ENCODE measurements at regions not wholly inside any gene's neighbourhood (a gene's known extent, or its start where the extent isn't known, plus 50 kb on each side); places are given as distances from the start of the nearest gene placed in this dataset.

DNA sequence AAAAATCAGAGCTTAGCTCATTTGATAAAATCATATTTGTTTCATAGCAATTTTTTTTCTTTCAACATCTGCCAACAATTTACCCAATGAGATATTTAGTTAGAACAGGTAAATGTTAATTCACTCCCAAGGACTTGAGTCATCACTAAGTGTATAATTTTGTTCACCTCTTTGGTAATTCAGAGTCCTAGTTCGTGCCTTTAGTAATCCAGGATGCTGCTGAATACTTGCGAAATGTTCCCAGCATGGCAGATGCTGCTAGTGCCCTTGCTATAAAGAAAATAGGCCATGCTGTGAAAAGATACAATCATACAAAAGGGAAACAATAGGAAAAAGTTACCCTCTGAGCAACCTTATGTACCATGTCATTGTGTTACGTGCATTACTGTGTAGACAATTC is 210.5 kb downstream of the CSNK1G3 start:
- Mint-ChIP-seq H3K27ac (no peak overlapping the region), H3K27me3 (no peaks in the 10 kb centered on the region), H3K9me3 (ENCODE audit: low read depth) (peaks cover 10% of the 10 kb centered on the region), H3K4me3 (ENCODE audit: low read depth) (no peak overlapping the region), H3K36me3 (ENCODE audit: insufficient read depth) (peaks cover 2% of the 10 kb centered on the region), H3K4me1 (ENCODE audit: low read depth) (no peaks in the 10 kb centered on the region)
- TF ChIP-seq, protein P1, sequence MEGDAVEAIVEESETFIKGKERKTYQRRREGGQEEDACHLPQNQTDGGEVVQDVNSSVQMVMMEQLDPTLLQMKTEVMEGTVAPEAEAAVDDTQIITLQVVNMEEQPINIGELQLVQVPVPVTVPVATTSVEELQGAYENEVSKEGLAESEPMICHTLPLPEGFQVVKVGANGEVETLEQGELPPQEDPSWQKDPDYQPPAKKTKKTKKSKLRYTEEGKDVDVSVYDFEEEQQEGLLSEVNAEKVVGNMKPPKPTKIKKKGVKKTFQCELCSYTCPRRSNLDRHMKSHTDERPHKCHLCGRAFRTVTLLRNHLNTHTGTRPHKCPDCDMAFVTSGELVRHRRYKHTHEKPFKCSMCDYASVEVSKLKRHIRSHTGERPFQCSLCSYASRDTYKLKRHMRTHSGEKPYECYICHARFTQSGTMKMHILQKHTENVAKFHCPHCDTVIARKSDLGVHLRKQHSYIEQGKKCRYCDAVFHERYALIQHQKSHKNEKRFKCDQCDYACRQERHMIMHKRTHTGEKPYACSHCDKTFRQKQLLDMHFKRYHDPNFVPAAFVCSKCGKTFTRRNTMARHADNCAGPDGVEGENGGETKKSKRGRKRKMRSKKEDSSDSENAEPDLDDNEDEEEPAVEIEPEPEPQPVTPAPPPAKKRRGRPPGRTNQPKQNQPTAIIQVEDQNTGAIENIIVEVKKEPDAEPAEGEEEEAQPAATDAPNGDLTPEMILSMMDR (IDR thresholded peaks at IDR 0.05; ENCODE audit: unreplicated experiment): no peak
- no peak for DNase-seq (ENCODE audit: low spot score, unreplicated experiment)

DNA sequence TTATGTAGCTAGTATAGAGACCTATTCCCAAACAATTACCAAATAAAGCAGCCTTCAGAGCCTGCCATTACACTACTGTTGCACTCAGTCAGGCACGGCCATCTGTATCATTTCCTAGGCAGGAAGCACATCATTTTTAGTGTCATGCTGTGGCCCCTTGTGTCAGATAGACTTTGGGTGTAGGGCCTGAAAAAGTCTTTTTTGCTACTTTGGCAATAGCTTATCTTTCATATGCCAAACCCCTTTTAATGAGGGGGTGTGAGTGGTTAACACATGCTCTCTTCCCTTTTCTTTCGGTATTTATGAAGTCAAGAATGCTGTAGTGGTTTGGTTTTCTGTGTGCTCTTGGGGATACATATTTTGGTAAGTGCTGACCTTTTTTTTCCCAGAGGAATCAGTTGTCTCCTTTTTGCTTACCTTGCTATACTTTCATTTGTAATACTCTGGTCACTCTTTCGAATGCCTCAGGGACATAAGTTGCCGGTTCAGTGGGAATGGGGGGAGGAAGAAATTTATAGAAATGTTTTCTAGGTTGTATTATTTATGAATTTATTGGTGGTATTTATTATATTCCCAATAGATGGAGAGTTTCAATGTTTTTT is 209.8 kb downstream of the CSNK1G3 start:
- H3K9me3 Mint-ChIP-seq (ENCODE audit: low read depth): peaks cover 9% of the 10 kb centered on the region
- no peaks in the 10 kb centered on the region for H3K4me1 Mint-ChIP-seq (ENCODE audit: low read depth)
- H3K36me3 Mint-ChIP-seq (ENCODE audit: insufficient read depth): peaks cover 2% of the 10 kb centered on the region
- TF ChIP-seq, protein P1 (IDR thresholded peaks at IDR 0.05; ENCODE audit: unreplicated experiment): no peak
- H3K27ac Mint-ChIP-seq: no peak overlapping the region
- H3K27me3 Mint-ChIP-seq: no peaks in the 10 kb centered on the region
- no peak overlapping the region for H3K4me3 Mint-ChIP-seq (ENCODE audit: low read depth)
- DNase-seq (ENCODE audit: low spot score, unreplicated experiment): no peak

DNA sequence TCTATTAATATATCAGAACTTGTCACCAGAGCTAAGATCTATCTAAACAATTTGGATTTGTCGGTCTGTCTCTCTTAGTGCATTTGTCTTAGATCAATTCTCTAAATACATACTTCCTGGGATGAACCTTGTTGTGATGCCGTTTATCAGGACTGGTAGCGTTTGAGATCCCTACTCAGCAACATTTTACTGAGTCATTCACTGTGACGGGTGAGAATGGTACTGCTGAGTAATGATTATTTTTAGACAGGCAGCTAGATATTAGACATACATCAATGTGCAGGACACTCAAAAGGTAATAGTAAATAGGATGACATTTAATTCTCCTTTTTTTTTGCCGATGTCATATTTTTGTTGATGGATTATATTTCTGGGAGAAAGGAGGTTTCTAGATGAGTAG is 209.0 kb downstream of the CSNK1G3 start:
- H3K27me3 Mint-ChIP-seq: no peaks in the 10 kb centered on the region
- no peaks in the 10 kb centered on the region for H3K4me1 Mint-ChIP-seq (ENCODE audit: low read depth)
- TF ChIP-seq, protein P1 (IDR thresholded peaks at IDR 0.05; ENCODE audit: unreplicated experiment): no peak
- no peak for DNase-seq (ENCODE audit: low spot score, unreplicated experiment)
- H3K9me3 Mint-ChIP-seq (ENCODE audit: low read depth): peaks cover 2% of the 10 kb centered on the region
- no peak overlapping the region for H3K4me3 Mint-ChIP-seq (ENCODE audit: low read depth)
- no peaks in the 10 kb centered on the region for H3K36me3 Mint-ChIP-seq (ENCODE audit: insufficient read depth)
- no peak overlapping the region for H3K27ac Mint-ChIP-seq

DNA sequence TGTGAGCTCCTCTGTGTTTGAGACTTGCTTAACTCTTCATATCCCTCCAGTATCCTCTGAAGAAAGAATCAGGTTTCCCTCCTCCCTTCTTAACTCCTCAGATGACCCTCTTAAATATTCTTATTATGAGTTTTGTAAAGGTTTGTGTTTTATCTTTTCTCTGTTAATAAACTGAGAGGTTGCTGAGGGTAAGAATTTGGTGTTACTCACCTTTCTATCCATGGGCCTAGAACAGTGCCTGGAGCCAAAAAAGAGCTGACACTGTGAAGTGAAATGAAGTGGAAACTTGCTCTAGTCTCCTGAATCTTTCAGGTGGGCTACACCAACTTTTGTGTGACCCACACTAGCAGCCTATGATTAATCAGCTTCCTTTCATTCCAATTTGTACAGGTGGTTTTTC is 208.4 kb downstream of the CSNK1G3 start:
- Mint-ChIP-seq H3K4me1 (ENCODE audit: low read depth) (no peaks in the 10 kb centered on the region), H3K9me3 (ENCODE audit: low read depth) (no peaks in the 10 kb centered on the region), H3K36me3 (ENCODE audit: insufficient read depth) (no peaks in the 10 kb centered on the region), H3K27me3 (no peaks in the 10 kb centered on the region), H3K27ac (no peak overlapping the region), H3K4me3 (ENCODE audit: low read depth) (no peak overlapping the region)
- TF ChIP-seq, protein P1 (IDR thresholded peaks at IDR 0.05; ENCODE audit: unreplicated experiment): no peak
- no peak for DNase-seq (ENCODE audit: low spot score, unreplicated experiment)

DNA sequence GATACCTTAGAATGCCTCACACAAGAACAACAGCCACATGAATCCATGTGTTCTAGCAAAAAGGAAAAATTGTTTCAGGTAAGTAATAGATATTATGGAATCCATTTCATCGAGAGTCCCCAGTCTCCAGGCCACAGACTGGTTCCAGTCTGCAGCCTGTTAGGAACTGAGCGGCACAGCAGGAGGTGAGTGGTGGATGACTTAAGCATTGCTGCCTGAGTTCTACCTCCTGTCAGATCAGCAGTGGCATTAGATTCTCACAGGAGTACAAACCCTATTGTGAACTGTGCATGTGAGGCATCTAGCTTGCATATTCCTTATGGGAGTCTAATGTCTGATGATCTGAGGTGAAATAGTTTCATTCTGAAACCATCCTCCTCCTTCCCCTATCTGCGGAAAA is 207.0 kb downstream of the CSNK1G3 start:
- no peak for DNase-seq (ENCODE audit: low spot score, unreplicated experiment)
- H3K4me3 Mint-ChIP-seq (ENCODE audit: low read depth): no peak overlapping the region
- H3K27me3 Mint-ChIP-seq: no peaks in the 10 kb centered on the region
- H3K9me3 Mint-ChIP-seq (ENCODE audit: low read depth): no peaks in the 10 kb centered on the region
- H3K36me3 Mint-ChIP-seq (ENCODE audit: insufficient read depth): no peaks in the 10 kb centered on the region
- TF ChIP-seq, protein P1 (IDR thresholded peaks at IDR 0.05; ENCODE audit: unreplicated experiment): no peak
- no peaks in the 10 kb centered on the region for H3K4me1 Mint-ChIP-seq (ENCODE audit: low read depth)
- H3K27ac Mint-ChIP-seq: no peak overlapping the region
